Endothelial cell of umbilical vein (primary cell): ENCODE measurements at regions not wholly inside any gene's neighbourhood (a gene's known extent, or its start where the extent isn't known, plus 50 kb on each side); places are given as distances from the start of the nearest gene placed in this dataset.

Experiments used
- BruUV-seq: library from RNA; stranded (reverse); fragments of 400-500 nt; replicated peaks from 2 replicates; lab custom pipeline; 2021; lab: Mats Ljungman, UMichigan
- CTCF ChIA-PET: fragments of 300-600, 350-600 bp; sonication (Branson Sonifier 250); formaldehyde crosslinking; loops from one replicate; lab custom pipeline; 2021; ENCODE audit warnings: antibody characterized with exemption, inconsistent platforms; lab: Charles Lee
- POLR2A ChIA-PET: fragments of 300-600, 350-600 bp; sonication (Branson Sonifier 250); formaldehyde crosslinking; loops from one replicate; lab custom pipeline; 2021; ENCODE audit warnings: antibody characterized with exemption, inconsistent platforms; lab: Charles Lee
- DNase-seq: peaks from one replicate; pipeline ENCODE4 v3.0.0-alpha.2; 2011; ENCODE audit warnings: low read depth, low spot score
- FAIRE-seq: peaks from 2 replicates; lab custom pipeline; 2011; peaks lifted over from hg19 to GRCh38; lab: Jason Lieb, UNC
- H2AFZ ChIP-seq: 2 replicates; pipeline ENCODE4 v1.6.0; 2012; ENCODE audit warnings: low read depth, low read length, control low read depth, inconsistent platforms
- H3K27ac ChIP-seq: 2 replicates; pipeline ENCODE4 v1.5.1; 2011; ENCODE audit warnings: low read depth, mild to moderate bottlenecking, control low read depth, low read length, moderate library complexity; ENCODE audit not compliant: insufficient read depth
- H3K27me3 ChIP-seq, 2 experiments: 2 replicates each; pipeline versions ENCODE4 v1.6.0 to v1.6.1; 2011; ENCODE audit warnings: low read length in 2 of 2, mixed read lengths in 1 of 2; ENCODE audit not compliant: control insufficient read depth in 2 of 2, insufficient read depth in 2 of 2
- H3K36me3 ChIP-seq, 2 experiments: 2 replicates in 1 of 2; 3 replicates in 1 of 2; pipeline ENCODE4 v1.5.1; 2011; ENCODE audit warnings: low read length in 2 of 2, mild to moderate bottlenecking in 1 of 2, moderate library complexity in 1 of 2; ENCODE audit not compliant: control insufficient read depth in 2 of 2, insufficient read depth in 2 of 2; ENCODE audit errors: extremely low read depth in 1 of 2
- H3K4me1 ChIP-seq: 3 replicates; pipeline ENCODE4 v1.5.1; 2011; ENCODE audit warnings: mild to moderate bottlenecking, low read length; ENCODE audit not compliant: control insufficient read depth, insufficient read depth; ENCODE audit errors: extremely low read depth
- H3K4me2 ChIP-seq: 2 replicates; pipeline ENCODE4 v1.6.1; 2011; ENCODE audit warnings: low read length, control low read depth, mixed read lengths; ENCODE audit not compliant: insufficient read depth
- H3K4me3 ChIP-seq, 3 experiments: fragments of 200-600 bp in 1 of 3; sonication (generic), shearing (Covaris generic) in 1 of 3; replicated peaks in 1 of 3; 2 replicates each; pipeline ENCODE4 v1.5.1; 2011 to 2016; ENCODE audit warnings: control low read depth in 3 of 3, low read length in 3 of 3, mild to moderate bottlenecking in 2 of 3, inconsistent platforms in 1 of 3, low read depth in 1 of 3, moderate library complexity in 1 of 3; ENCODE audit not compliant: insufficient read depth in 1 of 3
- H3K79me2 ChIP-seq: 2 replicates; pipeline ENCODE4 v1.6.0; 2012; ENCODE audit warnings: low read length, inconsistent platforms; ENCODE audit not compliant: control insufficient read depth, insufficient read depth
- H3K9ac ChIP-seq: replicated peaks from 2 replicates; pipeline ENCODE3; 2011; ENCODE audit warnings: low read length, control low read depth; ENCODE audit not compliant: insufficient read depth; ENCODE audit errors: extremely low read depth
- H3K9me1 ChIP-seq: replicated peaks from 3 replicates; pipeline ENCODE4 v1.6.0; 2011; ENCODE audit warnings: mild to moderate bottlenecking, low read length; ENCODE audit not compliant: control insufficient read depth, insufficient read depth; ENCODE audit errors: extremely low read depth
- H3K9me3 ChIP-seq: replicated peaks from 2 replicates; pipeline ENCODE4 v1.5.1; 2012; ENCODE audit warnings: low read length, inconsistent platforms; ENCODE audit not compliant: control insufficient read depth, insufficient read depth
- H4K20me1 ChIP-seq: replicated peaks from 2 replicates; pipeline ENCODE3; 2011; ENCODE audit warnings: mild to moderate bottlenecking, low read length; ENCODE audit not compliant: control insufficient read depth, insufficient read depth; ENCODE audit errors: extremely low read depth
- EZH2 ChIP-seq: IDR thresholded peaks from 2 replicates; pipeline ENCODE4 v1.6.1; 2012; ENCODE audit warnings: borderline replicate concordance, low read depth, mild to moderate bottlenecking, moderate library complexity, low read length, inconsistent platforms; ENCODE audit not compliant: severe bottlenecking
- GATA2 ChIP-seq: IDR thresholded peaks from 2 replicates; pipeline ENCODE4 v1.7.0; 2011; ENCODE audit warnings: low read depth, mild to moderate bottlenecking, moderate library complexity, mixed read lengths, low read length; ENCODE audit not compliant: insufficient read length, insufficient read depth
- JUN ChIP-seq: IDR thresholded peaks from 2 replicates; pipeline ENCODE4 v1.6.1; 2011; ENCODE audit warnings: borderline replicate concordance, low read depth; ENCODE audit not compliant: insufficient read length, insufficient read depth
- MAX ChIP-seq: IDR thresholded peaks from 2 replicates; pipeline ENCODE4 v1.6.1; 2011; ENCODE audit not compliant: insufficient read depth, insufficient read length
- POLR2A ChIP-seq: IDR thresholded peaks from 2 replicates; pipeline ENCODE4 v1.6.1; 2012; ENCODE audit warnings: low read depth, mild to moderate bottlenecking, control low read depth, low read length
- POLR2AphosphoS5 ChIP-seq: IDR thresholded peaks from 2 replicates; pipeline ENCODE4 v1.6.1; 2012; ENCODE audit warnings: low read depth, mild to moderate bottlenecking, control low read depth, low read length, moderate library complexity; ENCODE audit not compliant: insufficient read depth
- dilution Hi-C: fragments of 300-500 bp; cut with MboI; formaldehyde crosslinking; loops from one replicate; pipeline ENCODE4 v1.15.0; 2019; ENCODE audit warnings: low sequenced_read_pairs; ENCODE audit not compliant: extremely low pct_ligation_motif_present
- intact Hi-C: fragments of 100-400 bp; cut with micrococcal nuclease; formaldehyde crosslinking; loops from one replicate; pipeline ENCODE4 v1.10.0; 2022

GRCh38 chr3:162217647-162218046 is 721.0 kb downstream of the OTOL1 start:
- H3K9me1 ChIP-seq: no peaks in the 10 kb centered on the region
- no peak overlapping the region for H3K27ac ChIP-seq
- TF ChIP-seq GATA2: no peak
- no peak for TF ChIP-seq MAX
- TF ChIP-seq JUN: no peak
- TF ChIP-seq EZH2: no peak
- no peaks in the 10 kb centered on the region for H3K27me3 ChIP-seq
- no TSS peak for BruUV-seq
- POLR2A ChIA-PET: no interaction called here
- CTCF ChIA-PET: no interaction called here
- H3K36me3 ChIP-seq: no peaks in the 10 kb centered on the region
- no peak overlapping the region for H3K4me3 ChIP-seq
- intact Hi-C loops (no loop called here), dilution Hi-C loops (no loop called here)
- no peak for DNase-seq
- H4K20me1 ChIP-seq: no peaks in the 10 kb centered on the region
- H3K9ac ChIP-seq: no peak overlapping the region
- no peak overlapping the region for H3K4me2 ChIP-seq
- H3K79me2 ChIP-seq: no peaks in the 10 kb centered on the region
- no peaks in the 10 kb centered on the region for H3K4me1 ChIP-seq
- no peak for FAIRE-seq
- no peaks in the 10 kb centered on the region for H3K9me3 ChIP-seq
- no peak overlapping the region for H2AFZ ChIP-seq

GRCh38 chr3:162218479-162218878 is 721.9 kb downstream of the OTOL1 start:
- H4K20me1 ChIP-seq: no peaks in the 10 kb centered on the region
- no peak overlapping the region for H3K9ac ChIP-seq
- H3K9me3 ChIP-seq: no peaks in the 10 kb centered on the region
- intact Hi-C loops: no loop called here
- H3K9me1 ChIP-seq: no peaks in the 10 kb centered on the region
- H3K27ac ChIP-seq: no peak overlapping the region
- H2AFZ ChIP-seq: no peak overlapping the region
- DNase-seq (no peak), FAIRE-seq (no peak)
- CTCF ChIA-PET: no interaction called here
- H3K79me2 ChIP-seq: no peaks in the 10 kb centered on the region
- no peaks in the 10 kb centered on the region for H3K36me3 ChIP-seq
- no peaks in the 10 kb centered on the region for H3K4me1 ChIP-seq
- POLR2A ChIA-PET: no interaction called here
- H3K4me2 ChIP-seq: no peak overlapping the region
- TF ChIP-seq POLR2AphosphoS5 (no peak), GATA2 (no peak), POLR2A (no peak), JUN (no peak)
- BruUV-seq: no TSS peak
- H3K27me3 ChIP-seq: no peaks in the 10 kb centered on the region
- dilution Hi-C loops: no loop called here
- H3K4me3 ChIP-seq: no peak overlapping the region
